ENCODE measurements at regions not wholly inside any gene's neighbourhood (a gene's known extent, or its start where the extent isn't known, plus 50 kb on each side); places are given as distances from the start of the nearest gene placed in this dataset.

GRCh38 chr5:166185185-166185584 is 2106.3 kb upstream of the WWC1 start:
- no peak for TF ChIP-seq MYC (IDR thresholded peaks at IDR 0.05; ENCODE audit: low read depth, low read length)
- TF ChIP-seq, protein P1, sequence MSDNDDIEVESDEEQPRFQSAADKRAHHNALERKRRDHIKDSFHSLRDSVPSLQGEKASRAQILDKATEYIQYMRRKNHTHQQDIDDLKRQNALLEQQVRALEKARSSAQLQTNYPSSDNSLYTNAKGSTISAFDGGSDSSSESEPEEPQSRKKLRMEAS (IDR thresholded peaks at IDR 0.05; ENCODE audit: low read depth, low read length): no peak
- TF ChIP-seq, protein P2, sequence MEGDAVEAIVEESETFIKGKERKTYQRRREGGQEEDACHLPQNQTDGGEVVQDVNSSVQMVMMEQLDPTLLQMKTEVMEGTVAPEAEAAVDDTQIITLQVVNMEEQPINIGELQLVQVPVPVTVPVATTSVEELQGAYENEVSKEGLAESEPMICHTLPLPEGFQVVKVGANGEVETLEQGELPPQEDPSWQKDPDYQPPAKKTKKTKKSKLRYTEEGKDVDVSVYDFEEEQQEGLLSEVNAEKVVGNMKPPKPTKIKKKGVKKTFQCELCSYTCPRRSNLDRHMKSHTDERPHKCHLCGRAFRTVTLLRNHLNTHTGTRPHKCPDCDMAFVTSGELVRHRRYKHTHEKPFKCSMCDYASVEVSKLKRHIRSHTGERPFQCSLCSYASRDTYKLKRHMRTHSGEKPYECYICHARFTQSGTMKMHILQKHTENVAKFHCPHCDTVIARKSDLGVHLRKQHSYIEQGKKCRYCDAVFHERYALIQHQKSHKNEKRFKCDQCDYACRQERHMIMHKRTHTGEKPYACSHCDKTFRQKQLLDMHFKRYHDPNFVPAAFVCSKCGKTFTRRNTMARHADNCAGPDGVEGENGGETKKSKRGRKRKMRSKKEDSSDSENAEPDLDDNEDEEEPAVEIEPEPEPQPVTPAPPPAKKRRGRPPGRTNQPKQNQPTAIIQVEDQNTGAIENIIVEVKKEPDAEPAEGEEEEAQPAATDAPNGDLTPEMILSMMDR (IDR thresholded peaks at IDR 0.05; ENCODE audit: low read depth, low read length): no peak
- H3K4me3 ChIP-seq (ENCODE audit: low read depth, low read length): no peak overlapping the region
- DNase-seq (ENCODE audit: low read depth): no peak

GRCh38 chr5:166188501-166189325 is 2102.7 kb upstream of the WWC1 start:
- TF ChIP-seq, protein P1 (IDR thresholded peaks at IDR 0.05; ENCODE audit: low read depth, low read length): no peak
- no peak for TF ChIP-seq POLR2A (IDR thresholded peaks at IDR 0.05; ENCODE audit: extremely low read depth, insufficient read length)
- TF ChIP-seq MYC (IDR thresholded peaks at IDR 0.05; ENCODE audit: low read depth, low read length): no peak
- TF ChIP-seq, protein P2 (IDR thresholded peaks at IDR 0.05; ENCODE audit: low read depth, low read length): no peak
- H3K4me3 ChIP-seq (ENCODE audit: low read depth, low read length): no peak overlapping the region
- DNase-seq (ENCODE audit: low read depth): no peak

DNA sequence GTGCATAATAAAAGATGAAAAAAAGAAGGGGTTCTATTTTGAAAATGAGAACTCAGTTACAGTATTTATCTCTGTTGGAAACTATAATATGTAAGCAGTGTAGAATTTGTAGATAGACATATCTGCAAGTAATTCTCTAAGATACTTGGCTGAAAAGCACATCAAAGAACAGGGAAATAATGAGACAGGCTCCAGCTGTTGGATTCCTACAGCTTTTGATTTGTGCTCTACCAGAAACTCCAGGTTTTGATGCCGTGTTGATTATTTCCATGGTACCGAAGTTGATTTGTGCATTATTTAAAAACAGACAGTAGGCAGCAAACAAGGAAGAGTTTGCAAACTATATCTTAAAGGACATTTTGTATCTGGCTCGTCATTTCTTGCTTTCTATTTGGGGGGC is 2098.7 kb upstream of the WWC1 start:
- H3K4me3 ChIP-seq (ENCODE audit: low read depth, low read length): no peak overlapping the region
- DNase-seq (ENCODE audit: low read depth): no peak
- TF ChIP-seq POLR2A (IDR thresholded peaks at IDR 0.05; ENCODE audit: extremely low read depth, insufficient read length) (no peak), MYC (IDR thresholded peaks at IDR 0.05; ENCODE audit: low read depth, low read length) (no peak)
- TF ChIP-seq, protein P1 (IDR thresholded peaks at IDR 0.05; ENCODE audit: low read depth, low read length): no peak
- TF ChIP-seq, protein P2 (IDR thresholded peaks at IDR 0.05; ENCODE audit: low read depth, low read length): no peak

- no peak overlapping the region for H3K4me3 ChIP-seq (ENCODE audit: low read depth, low read length)
- TF ChIP-seq MYC (IDR thresholded peaks at IDR 0.05; ENCODE audit: low read depth, low read length): no peak
- no peak for DNase-seq (ENCODE audit: low read depth)
Observed at GRCh38 chr5:166195981-166196380, 2095.5 kb upstream of the WWC1 start.

DNA sequence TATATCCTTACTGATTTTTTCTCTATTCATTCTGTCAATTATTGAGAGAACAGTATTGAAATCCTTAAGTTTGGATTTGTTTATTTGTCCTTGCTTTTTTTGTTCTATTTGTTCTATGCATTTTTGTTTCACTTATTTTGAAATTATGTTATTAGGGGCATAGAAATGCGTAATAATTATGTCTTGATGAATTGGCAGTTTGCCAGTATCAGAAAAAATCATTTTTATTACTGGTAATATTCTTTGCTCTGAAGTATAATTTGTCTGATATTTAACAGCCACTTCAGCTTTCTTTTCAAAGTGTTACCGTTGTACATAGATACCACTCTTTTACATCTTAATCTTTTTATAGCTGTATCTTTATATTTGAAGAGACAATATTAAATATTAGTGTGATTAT is 2090.9 kb upstream of the WWC1 start:
- no peak for DNase-seq (ENCODE audit: low read depth)
- TF ChIP-seq POLR2A (IDR thresholded peaks at IDR 0.05; ENCODE audit: extremely low read depth, insufficient read length) (no peak), MYC (IDR thresholded peaks at IDR 0.05; ENCODE audit: low read depth, low read length) (no peak)
- TF ChIP-seq, protein P1 (IDR thresholded peaks at IDR 0.05; ENCODE audit: low read depth, low read length): no peak
- TF ChIP-seq, protein P2 (IDR thresholded peaks at IDR 0.05; ENCODE audit: low read depth, low read length): no peak
- H3K4me3 ChIP-seq (ENCODE audit: low read depth, low read length): no peak overlapping the region

DNA sequence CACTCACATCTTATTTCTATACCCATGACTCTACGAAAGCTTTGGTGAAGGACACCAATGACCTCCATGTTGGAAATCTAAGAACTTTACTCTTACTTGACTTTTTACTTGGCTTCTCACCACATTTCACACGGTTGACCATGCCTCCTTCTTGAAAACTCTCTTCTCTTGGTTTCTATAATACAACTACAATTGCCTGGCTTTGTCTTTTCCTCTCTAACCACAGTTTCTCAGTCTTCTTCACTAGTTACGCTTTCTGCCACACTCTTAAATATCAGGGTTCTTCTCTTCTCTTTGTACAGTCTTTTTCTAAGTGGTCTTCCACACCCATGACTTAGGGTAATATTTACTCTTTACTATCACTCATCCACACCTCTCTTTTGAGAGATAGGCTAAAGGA is 2079.8 kb upstream of the WWC1 start:
- TF ChIP-seq POLR2A (IDR thresholded peaks at IDR 0.05; ENCODE audit: extremely low read depth, insufficient read length) (no peak), MYC (IDR thresholded peaks at IDR 0.05; ENCODE audit: low read depth, low read length) (no peak)
- TF ChIP-seq, protein P2 (IDR thresholded peaks at IDR 0.05; ENCODE audit: low read depth, low read length): no peak
- TF ChIP-seq, protein P1 (IDR thresholded peaks at IDR 0.05; ENCODE audit: low read depth, low read length): no peak
- no peak for DNase-seq (ENCODE audit: low read depth)
- no peak overlapping the region for H3K4me3 ChIP-seq (ENCODE audit: low read depth, low read length)

Measured in NB4 (cell line).